ENCODE measurements at regions not wholly inside any gene's neighbourhood (a gene's known extent, or its start where the extent isn't known, plus 50 kb on each side); places are given as distances from the start of the nearest gene placed in this dataset.

GRCh38 chr20:58004900-58005299 lies 223.6 kb downstream of the ANKRD60 start:
- TF ChIP-seq CTCF (IDR thresholded peaks at IDR 0.05 in 2 of 3, conservative IDR thresholded peaks at IDR 0.05 in 1 of 3; ENCODE audit: control insufficient read depth in 2 of 3, extremely low read depth in 1 of 3, insufficient read depth in 1 of 3, low read depth in 3 of 3, low read length in 3 of 3), result no peak
- TF ChIP-seq ATF3 (IDR thresholded peaks at IDR 0.05; ENCODE audit: borderline replicate concordance, extremely low read depth, low read depth, low read length), result no peak
- TF ChIP-seq RFX5 (IDR thresholded peaks at IDR 0.05; ENCODE audit: low read depth, low read length), result no peak
- TF ChIP-seq RAD21 (IDR thresholded peaks at IDR 0.05; ENCODE audit: insufficient read depth, low read depth, low read length), result no peak
- no peak for TF ChIP-seq YY1 (IDR thresholded peaks at IDR 0.05; ENCODE audit: low read depth, low read length)
- TF ChIP-seq POLR2AphosphoS5 (IDR thresholded peaks at IDR 0.05; ENCODE audit: low read length), result no peak
- no peak for TF ChIP-seq JUNB (IDR thresholded peaks at IDR 0.05)
- TF ChIP-seq POLR2A (IDR thresholded peaks at IDR 0.05; ENCODE audit: low read depth, low read length), result no peak
- TF ChIP-seq GABPA (IDR thresholded peaks at IDR 0.05; ENCODE audit: low read depth), result no peak
- no peak for TF ChIP-seq BRCA1 (IDR thresholded peaks at IDR 0.05; ENCODE audit: low read depth, low read length)
- no peak for TF ChIP-seq ZBTB33 (IDR thresholded peaks at IDR 0.05)
- no peak for TF ChIP-seq ESRRA (IDR thresholded peaks at IDR 0.05; ENCODE audit: low read length)
- no peak for TF ChIP-seq ETV6 (conservative IDR thresholded peaks at IDR 0.05 in 1 of 2, IDR thresholded peaks at IDR 0.05 in 1 of 2; ENCODE audit: borderline replicate concordance in 1 of 2, low read depth in 1 of 2)

Data from GM12878 (cell line).